ENCODE measurements at regions not wholly inside any gene's neighbourhood (a gene's known extent, or its start where the extent isn't known, plus 50 kb on each side); places are given as distances from the start of the nearest gene placed in this dataset.

- H3K27me3 Mint-ChIP-seq: no peaks in the 10 kb centered on the region
- H3K4me1 Mint-ChIP-seq: no peaks in the 10 kb centered on the region
- intact Hi-C loops (cut with micrococcal nuclease): no loop called here
- H3K9me3 Mint-ChIP-seq: peaks cover 7% of the 10 kb centered on the region
- no peaks in the 10 kb centered on the region for H3K36me3 Mint-ChIP-seq (ENCODE audit: low read depth)
- no peak overlapping the region for H3K27ac Mint-ChIP-seq
- DNase-seq: no peak
- no peak overlapping the region for H3K4me3 Mint-ChIP-seq
These were observed 983.5 kb downstream of the FAT4 start for GRCh38 chr4:126298271-126298670.

DNA sequence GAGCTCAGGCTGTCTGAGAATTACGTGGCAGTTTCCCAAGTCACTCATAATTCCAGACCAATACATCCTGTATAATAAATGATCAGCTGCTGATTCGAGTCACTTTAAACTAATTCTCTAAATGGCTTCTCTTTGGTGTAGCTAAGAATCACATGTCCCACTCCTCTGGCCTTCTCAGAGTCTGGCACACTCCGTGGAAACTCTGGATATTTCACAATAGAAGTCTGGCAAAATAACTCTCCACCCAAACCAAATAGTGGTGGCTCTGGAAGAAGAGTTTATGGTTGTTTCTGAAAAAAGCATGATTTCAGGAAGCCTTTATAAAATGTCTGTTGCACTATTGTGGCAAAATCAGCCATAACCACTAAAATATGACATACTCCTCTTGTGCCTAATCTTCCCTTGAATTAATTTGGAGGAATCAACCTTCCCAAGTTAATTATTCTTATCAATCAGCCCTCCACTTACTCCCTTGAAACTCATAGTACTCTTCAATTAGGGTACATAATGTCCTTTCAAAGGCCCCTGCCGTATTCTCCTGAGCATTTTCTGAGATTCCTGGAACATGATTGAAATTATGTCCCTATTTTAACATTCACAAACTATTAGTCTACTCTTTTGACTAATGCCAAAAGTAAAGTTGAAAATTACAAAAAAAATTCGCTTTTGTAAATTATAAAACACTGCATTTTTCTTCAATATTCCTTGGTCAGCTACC is 991.6 kb downstream of the FAT4 start:
- peaks cover 1% of the 10 kb centered on the region for H3K9me3 Mint-ChIP-seq
- H3K27ac Mint-ChIP-seq: no peak overlapping the region
- no peaks in the 10 kb centered on the region for H3K27me3 Mint-ChIP-seq
- DNase-seq: no peak
- no peak overlapping the region for H3K4me3 Mint-ChIP-seq
- H3K36me3 Mint-ChIP-seq (ENCODE audit: low read depth): no peaks in the 10 kb centered on the region
- intact Hi-C loops (cut with micrococcal nuclease): no loop called here
- H3K4me1 Mint-ChIP-seq: no peaks in the 10 kb centered on the region

- Mint-ChIP-seq H3K9me3 (no peaks in the 10 kb centered on the region), H3K27ac (no peak overlapping the region), H3K4me1 (no peaks in the 10 kb centered on the region), H3K36me3 (ENCODE audit: low read depth) (no peaks in the 10 kb centered on the region), H3K4me3 (no peak overlapping the region), H3K27me3 (no peaks in the 10 kb centered on the region)
- intact Hi-C loops (cut with micrococcal nuclease): no loop called here
- no peak for DNase-seq
These were observed 1003.6 kb downstream of the FAT4 start for GRCh38 chr4:126318376-126318775.

DNA sequence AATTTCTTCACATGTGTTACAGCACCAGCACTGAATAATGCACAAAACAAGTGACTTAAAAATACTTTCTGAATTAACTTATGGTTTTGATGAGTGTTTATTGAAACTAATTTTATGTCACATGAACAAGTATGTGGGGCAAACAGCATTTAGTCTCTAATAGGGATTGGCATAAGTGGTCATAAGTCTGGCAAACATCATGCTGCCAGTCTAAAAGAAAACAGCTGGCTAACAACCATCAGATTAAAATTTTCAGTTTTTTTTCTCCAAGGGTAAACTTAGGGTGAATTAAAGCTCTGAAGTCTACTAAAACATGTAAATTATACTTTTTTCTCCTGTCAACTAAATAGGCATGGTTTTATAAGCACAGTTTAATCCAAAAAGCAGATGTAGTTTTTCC is 1014.2 kb downstream of the FAT4 start:
- DNase-seq: no peak
- H3K27me3 Mint-ChIP-seq: no peaks in the 10 kb centered on the region
- H3K36me3 Mint-ChIP-seq (ENCODE audit: low read depth): no peaks in the 10 kb centered on the region
- intact Hi-C loops (cut with micrococcal nuclease): no loop called here
- no peak overlapping the region for H3K27ac Mint-ChIP-seq
- no peaks in the 10 kb centered on the region for H3K4me1 Mint-ChIP-seq
- H3K4me3 Mint-ChIP-seq: no peak overlapping the region
- no peaks in the 10 kb centered on the region for H3K9me3 Mint-ChIP-seq

DNA sequence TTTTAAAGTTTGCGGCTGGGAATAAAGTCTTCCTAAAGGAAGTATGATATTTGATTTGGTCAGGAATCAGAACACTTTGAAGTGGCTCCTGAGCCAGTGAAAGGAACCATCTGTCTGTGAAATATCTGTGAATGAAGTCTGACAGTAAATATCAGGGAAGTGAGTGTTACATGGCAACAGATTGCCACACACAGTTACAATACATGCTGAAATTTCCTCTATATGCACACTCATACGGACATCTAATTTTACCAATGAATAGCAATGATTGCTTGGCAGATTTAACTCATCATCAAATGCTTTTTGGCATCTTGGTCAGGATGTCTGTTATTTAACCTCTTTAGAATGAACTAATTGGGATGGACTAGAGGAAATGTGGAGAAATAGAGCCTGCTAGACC is 1023.8 kb downstream of the FAT4 start:
- no peak for DNase-seq
- Mint-ChIP-seq H3K4me1 (no peaks in the 10 kb centered on the region), H3K36me3 (ENCODE audit: low read depth) (no peaks in the 10 kb centered on the region), H3K27ac (no peak overlapping the region), H3K9me3 (no peaks in the 10 kb centered on the region), H3K27me3 (no peaks in the 10 kb centered on the region), H3K4me3 (no peak overlapping the region)
- intact Hi-C loops (cut with micrococcal nuclease): no loop called here

DNA sequence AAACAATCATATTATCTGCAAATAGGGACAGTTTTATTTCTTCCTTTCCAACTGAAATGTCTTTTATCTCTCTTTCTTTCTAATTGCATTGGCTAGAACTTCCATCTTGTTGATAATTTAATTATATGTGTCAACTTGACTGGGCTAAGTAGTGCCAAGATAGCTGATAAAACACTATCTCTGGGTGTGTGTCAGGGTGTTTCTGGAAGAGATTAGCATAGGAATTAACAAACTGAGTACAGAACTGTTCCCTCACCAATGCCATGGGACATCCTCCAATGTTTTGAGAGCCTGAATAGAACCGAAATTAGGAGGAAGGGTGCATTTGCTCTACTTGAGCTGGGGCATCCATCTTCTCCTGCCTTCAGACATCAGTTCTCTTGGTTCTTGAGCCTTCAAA is 1027.2 kb downstream of the FAT4 start:
- intact Hi-C loops (cut with micrococcal nuclease): no loop called here
- DNase-seq: no peak
- H3K4me3 Mint-ChIP-seq: no peak overlapping the region
- no peaks in the 10 kb centered on the region for H3K4me1 Mint-ChIP-seq
- no peaks in the 10 kb centered on the region for H3K36me3 Mint-ChIP-seq (ENCODE audit: low read depth)
- H3K27me3 Mint-ChIP-seq: no peaks in the 10 kb centered on the region
- H3K27ac Mint-ChIP-seq: no peak overlapping the region
- no peaks in the 10 kb centered on the region for H3K9me3 Mint-ChIP-seq

GRCh38 chr4:126344472-126344871 is 1029.7 kb downstream of the FAT4 start:
- H3K27ac Mint-ChIP-seq: no peak overlapping the region
- H3K4me3 Mint-ChIP-seq: no peak overlapping the region
- H3K36me3 Mint-ChIP-seq (ENCODE audit: low read depth): no peaks in the 10 kb centered on the region
- no peaks in the 10 kb centered on the region for H3K9me3 Mint-ChIP-seq
- DNase-seq: no peak
- intact Hi-C loops (cut with micrococcal nuclease): no loop called here
- no peaks in the 10 kb centered on the region for H3K4me1 Mint-ChIP-seq
- H3K27me3 Mint-ChIP-seq: no peaks in the 10 kb centered on the region

GRCh38 chr4:126346654-126347053 is 1031.9 kb downstream of the FAT4 start:
- H3K9me3 Mint-ChIP-seq: no peaks in the 10 kb centered on the region
- H3K4me1 Mint-ChIP-seq: no peaks in the 10 kb centered on the region
- intact Hi-C loops (cut with micrococcal nuclease): no loop called here
- no peak for DNase-seq
- H3K27ac Mint-ChIP-seq: no peak overlapping the region
- no peak overlapping the region for H3K4me3 Mint-ChIP-seq
- no peaks in the 10 kb centered on the region for H3K27me3 Mint-ChIP-seq
- no peaks in the 10 kb centered on the region for H3K36me3 Mint-ChIP-seq (ENCODE audit: low read depth)

DNA sequence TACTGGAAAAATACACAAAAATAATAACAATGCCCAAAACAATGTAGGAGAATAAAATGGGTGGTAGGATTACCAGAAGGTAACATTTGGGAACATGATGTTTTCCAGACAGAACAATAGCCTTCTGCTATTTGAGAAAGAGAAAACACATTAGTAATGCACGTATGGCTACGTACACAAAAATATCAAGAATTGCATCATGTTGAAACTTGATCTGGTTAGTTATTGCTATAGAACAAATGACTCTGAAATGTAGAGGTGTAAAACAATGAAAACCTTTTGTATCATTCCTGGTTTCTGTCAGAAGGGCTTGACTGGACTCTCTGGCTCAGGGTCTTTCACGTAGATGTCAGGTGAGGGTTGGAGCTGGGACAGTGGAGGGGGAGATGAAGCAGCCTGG is 1040.0 kb downstream of the FAT4 start:
- intact Hi-C loops (cut with micrococcal nuclease): no loop called here
- Mint-ChIP-seq H3K27ac (no peak overlapping the region), H3K9me3 (no peaks in the 10 kb centered on the region), H3K4me1 (no peaks in the 10 kb centered on the region), H3K36me3 (ENCODE audit: low read depth) (no peaks in the 10 kb centered on the region), H3K4me3 (no peak overlapping the region), H3K27me3 (no peaks in the 10 kb centered on the region)
- DNase-seq: no peak

DNA sequence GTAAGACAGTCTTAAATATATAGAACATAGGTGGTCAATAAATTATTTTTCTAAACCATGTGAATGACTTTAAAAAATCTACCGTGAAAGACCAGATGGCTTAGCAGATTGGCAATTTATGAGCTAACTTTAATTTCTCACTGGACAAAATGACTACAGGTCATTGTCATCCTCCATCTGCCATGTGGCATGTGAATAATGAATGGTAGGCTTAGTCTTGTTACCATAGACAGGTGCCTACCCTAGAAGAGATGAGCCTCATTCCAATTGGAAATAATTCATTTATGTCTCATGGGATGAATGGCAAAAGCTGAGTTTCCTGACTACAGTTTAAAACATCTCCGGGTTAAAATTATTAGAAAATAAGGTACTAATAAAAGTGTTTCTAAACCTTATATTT is 1043.3 kb downstream of the FAT4 start:
- H3K4me1 Mint-ChIP-seq: no peaks in the 10 kb centered on the region
- H3K36me3 Mint-ChIP-seq (ENCODE audit: low read depth): no peaks in the 10 kb centered on the region
- no peak overlapping the region for H3K27ac Mint-ChIP-seq
- intact Hi-C loops (cut with micrococcal nuclease): no loop called here
- H3K9me3 Mint-ChIP-seq: no peaks in the 10 kb centered on the region
- H3K4me3 Mint-ChIP-seq: no peak overlapping the region
- no peaks in the 10 kb centered on the region for H3K27me3 Mint-ChIP-seq
- no peak for DNase-seq

DNA sequence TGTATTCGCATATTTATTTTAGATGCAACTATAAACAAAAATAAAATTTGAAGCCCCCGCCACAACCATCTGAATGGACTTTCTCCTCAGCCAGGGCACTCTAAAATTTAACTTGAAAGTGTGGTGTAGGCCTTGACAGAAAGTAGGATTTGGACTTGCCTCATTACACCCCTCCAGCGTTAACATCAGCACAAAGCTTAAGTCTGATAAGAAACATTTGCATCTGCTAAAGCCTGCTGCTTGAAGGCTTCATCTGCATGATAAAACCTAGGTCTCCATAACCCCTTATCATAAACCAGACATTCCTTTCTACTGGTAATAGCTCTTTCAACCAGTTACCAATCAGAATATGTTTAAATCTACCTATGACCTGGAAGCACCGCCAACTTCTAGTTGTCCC is 1046.5 kb downstream of the FAT4 start:
- DNase-seq: no peak
- Mint-ChIP-seq H3K4me1 (no peaks in the 10 kb centered on the region), H3K27ac (no peak overlapping the region), H3K27me3 (no peaks in the 10 kb centered on the region), H3K4me3 (no peak overlapping the region), H3K36me3 (ENCODE audit: low read depth) (no peaks in the 10 kb centered on the region), H3K9me3 (no peaks in the 10 kb centered on the region)
- intact Hi-C loops (cut with micrococcal nuclease): no loop called here

GRCh38 chr4:126364311-126364911 is 1049.7 kb downstream of the FAT4 start:
- Mint-ChIP-seq H3K27me3 (no peaks in the 10 kb centered on the region), H3K36me3 (ENCODE audit: low read depth) (no peaks in the 10 kb centered on the region), H3K27ac (no peak overlapping the region), H3K9me3 (no peaks in the 10 kb centered on the region), H3K4me1 (no peaks in the 10 kb centered on the region), H3K4me3 (no peak overlapping the region)
- no peak for DNase-seq
- intact Hi-C loops (cut with micrococcal nuclease): no loop called here

DNA sequence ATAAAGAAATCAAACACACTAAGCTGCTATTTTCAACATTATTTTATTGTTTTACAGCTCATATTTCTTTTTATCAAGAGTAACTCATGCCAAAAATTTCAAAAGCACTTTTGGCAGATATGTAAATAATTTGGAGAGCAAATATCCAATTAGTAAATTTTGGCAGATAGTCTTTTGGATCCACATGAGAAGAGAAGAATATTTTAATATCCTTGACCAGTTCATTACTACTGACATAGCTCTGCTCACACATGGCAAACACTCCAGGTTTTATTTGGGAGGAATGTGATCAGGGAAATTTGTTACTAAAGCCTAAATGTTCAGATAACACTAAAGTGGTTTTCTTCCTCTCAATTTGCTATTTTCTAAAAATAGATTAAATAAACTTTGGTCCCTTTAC is 1054.3 kb downstream of the FAT4 start:
- H3K9me3 Mint-ChIP-seq: peaks cover 4% of the 10 kb centered on the region
- H3K27ac Mint-ChIP-seq: no peak overlapping the region
- no peaks in the 10 kb centered on the region for H3K4me1 Mint-ChIP-seq
- no peak for DNase-seq
- H3K4me3 Mint-ChIP-seq: no peak overlapping the region
- H3K27me3 Mint-ChIP-seq: no peaks in the 10 kb centered on the region
- no peaks in the 10 kb centered on the region for H3K36me3 Mint-ChIP-seq (ENCODE audit: low read depth)
- intact Hi-C loops (cut with micrococcal nuclease): no loop called here

DNA sequence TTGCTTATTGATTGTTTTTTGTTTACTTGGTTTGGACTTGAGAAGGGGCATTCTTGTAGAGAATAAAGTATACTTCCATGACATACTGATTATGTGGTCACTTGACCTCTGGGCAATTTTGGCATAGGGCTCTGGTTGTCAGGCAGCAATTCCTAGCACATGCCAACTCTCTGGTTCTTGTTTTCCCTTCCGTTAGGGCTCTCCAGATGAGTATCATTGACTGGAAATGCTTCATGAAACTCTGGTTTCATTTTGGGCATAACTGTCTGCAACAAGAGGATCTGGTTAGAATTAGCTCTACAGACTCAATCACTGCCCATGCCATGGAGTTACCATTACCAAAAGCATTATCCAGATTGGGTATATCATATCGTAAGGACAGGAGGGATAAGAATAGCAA is 1057.9 kb downstream of the FAT4 start:
- Mint-ChIP-seq H3K4me3 (no peak overlapping the region), H3K27ac (no peak overlapping the region), H3K27me3 (no peaks in the 10 kb centered on the region), H3K4me1 (no peaks in the 10 kb centered on the region), H3K36me3 (ENCODE audit: low read depth) (no peaks in the 10 kb centered on the region), H3K9me3 (peaks cover 4% of the 10 kb centered on the region)
- DNase-seq: no peak
- intact Hi-C loops (cut with micrococcal nuclease): no loop called here

GRCh38 chr4:126375462-126376054 is 1060.8 kb downstream of the FAT4 start:
- Mint-ChIP-seq H3K4me1 (no peaks in the 10 kb centered on the region), H3K27me3 (no peaks in the 10 kb centered on the region), H3K4me3 (no peak overlapping the region), H3K9me3 (peaks cover 4% of the 10 kb centered on the region), H3K27ac (no peak overlapping the region), H3K36me3 (ENCODE audit: low read depth) (no peaks in the 10 kb centered on the region)
- intact Hi-C loops (cut with micrococcal nuclease): no loop called here
- no peak for DNase-seq
